ENCODE measurements at regions not wholly inside any gene's neighbourhood (a gene's known extent, or its start where the extent isn't known, plus 50 kb on each side); places are given as distances from the start of the nearest gene placed in this dataset.

DNA sequence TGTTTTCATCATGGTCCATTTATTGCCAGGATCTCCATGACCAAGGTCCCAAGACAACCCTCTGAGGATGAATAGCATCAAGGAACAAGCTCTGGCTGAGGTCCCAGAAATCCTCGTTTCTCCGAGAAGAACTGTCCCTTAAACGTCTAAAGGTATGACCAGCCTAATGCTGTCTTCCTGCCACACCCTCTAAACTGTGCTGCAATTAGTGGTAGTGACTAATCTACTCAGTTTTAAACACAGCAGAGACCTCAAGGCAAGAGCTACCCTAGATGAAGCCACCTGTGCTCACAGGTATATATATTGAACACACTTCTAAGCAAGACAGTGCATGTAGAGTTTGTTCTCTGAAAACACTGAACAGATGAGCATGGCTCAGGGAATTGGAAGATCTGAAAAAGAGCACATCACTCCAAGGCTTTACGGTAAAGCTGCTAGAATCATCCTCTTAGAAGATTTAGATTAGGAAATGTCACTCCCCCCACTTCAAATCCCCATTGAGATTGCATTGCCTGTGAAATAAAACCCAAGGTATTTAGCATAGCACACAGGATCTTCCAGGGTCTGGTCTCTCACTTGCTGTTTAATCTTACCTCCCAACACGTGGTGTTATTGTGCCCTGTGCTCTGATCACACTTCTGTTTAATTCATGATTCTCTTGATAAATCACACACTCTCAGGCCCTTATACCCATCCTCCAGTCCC lies 173.9 kb upstream of the VCX3A start:
- TF ChIP-seq POLR2A (IDR thresholded peaks at IDR 0.05) (no peak), POLR2AphosphoS5 (IDR thresholded peaks at IDR 0.05) (no peak), EP300 (IDR thresholded peaks at IDR 0.05) (no peak)
- TF ChIP-seq, protein P1, sequence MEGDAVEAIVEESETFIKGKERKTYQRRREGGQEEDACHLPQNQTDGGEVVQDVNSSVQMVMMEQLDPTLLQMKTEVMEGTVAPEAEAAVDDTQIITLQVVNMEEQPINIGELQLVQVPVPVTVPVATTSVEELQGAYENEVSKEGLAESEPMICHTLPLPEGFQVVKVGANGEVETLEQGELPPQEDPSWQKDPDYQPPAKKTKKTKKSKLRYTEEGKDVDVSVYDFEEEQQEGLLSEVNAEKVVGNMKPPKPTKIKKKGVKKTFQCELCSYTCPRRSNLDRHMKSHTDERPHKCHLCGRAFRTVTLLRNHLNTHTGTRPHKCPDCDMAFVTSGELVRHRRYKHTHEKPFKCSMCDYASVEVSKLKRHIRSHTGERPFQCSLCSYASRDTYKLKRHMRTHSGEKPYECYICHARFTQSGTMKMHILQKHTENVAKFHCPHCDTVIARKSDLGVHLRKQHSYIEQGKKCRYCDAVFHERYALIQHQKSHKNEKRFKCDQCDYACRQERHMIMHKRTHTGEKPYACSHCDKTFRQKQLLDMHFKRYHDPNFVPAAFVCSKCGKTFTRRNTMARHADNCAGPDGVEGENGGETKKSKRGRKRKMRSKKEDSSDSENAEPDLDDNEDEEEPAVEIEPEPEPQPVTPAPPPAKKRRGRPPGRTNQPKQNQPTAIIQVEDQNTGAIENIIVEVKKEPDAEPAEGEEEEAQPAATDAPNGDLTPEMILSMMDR (IDR thresholded peaks at IDR 0.05): no peak
